ENCODE measurements at regions not wholly inside any gene's neighbourhood (a gene's known extent, or its start where the extent isn't known, plus 50 kb on each side); places are given as distances from the start of the nearest gene placed in this dataset.
"Not testable (repeated sequence)": the region's sequence is repeated elsewhere in the genome, so short reads cannot be mapped to it uniquely, and the experiment has no call there.

DNA sequence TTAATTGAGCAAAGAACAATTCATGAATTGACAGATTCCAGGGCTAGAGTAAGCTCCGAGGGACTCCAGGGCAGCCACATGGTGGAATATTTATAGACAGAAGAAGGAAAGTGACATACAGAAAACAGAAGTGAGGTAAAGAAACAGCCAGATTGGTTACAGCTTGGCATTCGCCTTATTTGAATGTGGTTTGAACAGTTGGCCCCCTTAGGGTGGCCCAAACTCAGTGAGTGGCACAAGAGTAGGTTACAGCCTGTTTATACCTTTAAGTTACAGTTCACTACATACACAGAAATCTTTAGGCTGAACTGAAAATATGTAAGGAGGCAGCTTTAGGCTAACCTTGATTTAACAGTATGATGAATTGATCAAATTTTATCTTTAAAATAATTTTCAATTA is 174.5 kb upstream of the CNOT2 start:
- intact Hi-C loops (cut with DNase I) = no loop called here

DNA sequence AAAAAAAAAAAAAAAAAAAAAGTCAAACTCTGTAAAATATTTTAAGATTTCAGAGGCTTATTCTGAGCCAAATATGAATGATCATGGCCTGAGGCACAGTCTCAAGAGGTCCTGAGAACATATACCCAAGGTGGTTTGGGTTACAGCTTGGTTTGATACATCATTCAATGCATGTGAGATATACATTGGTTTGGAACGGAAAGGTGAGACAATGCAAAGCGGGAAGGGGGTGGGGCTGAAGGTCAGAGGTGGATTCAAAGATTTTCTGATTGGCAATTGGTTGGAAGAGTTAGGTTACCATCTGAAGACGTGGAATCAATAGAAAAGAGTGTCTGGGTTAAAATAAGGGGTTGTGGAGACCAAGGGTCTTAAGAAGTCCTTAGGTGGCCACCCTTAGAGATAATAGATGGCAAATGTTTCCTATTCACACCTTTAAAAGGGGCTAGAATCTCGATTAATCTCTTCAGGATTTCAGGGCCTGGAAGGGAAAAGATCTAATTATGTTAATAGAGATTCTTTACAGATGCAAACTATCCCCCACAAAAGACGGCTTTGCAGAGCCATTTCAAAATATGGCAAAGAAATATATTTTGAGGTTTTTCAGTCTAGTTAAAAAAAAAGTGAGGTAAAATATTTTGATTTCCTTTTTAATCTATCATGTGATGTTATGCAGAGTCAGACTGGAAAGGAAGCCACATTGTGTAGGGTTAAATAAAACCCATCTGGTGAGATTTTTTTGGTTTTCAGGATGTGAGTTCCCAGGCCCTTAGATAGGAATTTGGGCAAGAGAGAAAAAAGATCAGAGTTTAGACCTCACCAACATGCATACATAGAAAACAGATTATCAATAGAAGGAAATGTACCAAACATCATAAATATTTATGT is 173.8 kb upstream of the CNOT2 start:
- DNase-seq (ENCODE audit: missing footprints) (no peak), ATAC-seq (no peak)
- intact Hi-C loops (cut with DNase I) = no loop called here

More for the DNA sequence above, 174.5 kb upstream of the CNOT2 start:
- no peak for DNase-seq (ENCODE audit: missing footprints)
- no peak for ATAC-seq

DNA sequence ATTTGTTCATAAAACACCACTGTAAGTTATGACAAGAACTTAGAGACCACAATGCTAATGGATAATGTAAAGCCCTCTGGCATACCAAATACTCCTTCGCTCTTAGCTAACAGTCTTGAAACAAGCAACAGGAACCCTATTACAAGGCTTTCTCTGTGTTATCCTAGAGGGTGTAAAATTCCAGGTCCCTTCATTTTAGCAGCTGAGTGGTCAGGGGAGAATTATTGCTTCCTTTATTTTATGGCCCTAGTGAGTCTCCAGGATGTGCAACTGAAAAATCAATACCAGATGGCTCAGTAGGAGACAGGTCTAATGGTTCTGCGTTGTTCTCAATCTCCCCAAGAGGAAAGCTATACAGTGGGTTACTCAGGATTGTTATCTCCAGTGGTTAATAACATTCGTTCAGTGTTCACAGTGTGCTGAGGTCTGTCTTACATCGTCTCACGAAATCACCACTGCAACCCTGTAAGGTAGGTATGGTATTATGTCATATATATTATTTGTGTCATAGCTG is 172.7 kb upstream of the CNOT2 start:
- intact Hi-C loops (cut with DNase I) = no loop called here
- ATAC-seq (no peak), DNase-seq (ENCODE audit: missing footprints) (no peak)

DNA sequence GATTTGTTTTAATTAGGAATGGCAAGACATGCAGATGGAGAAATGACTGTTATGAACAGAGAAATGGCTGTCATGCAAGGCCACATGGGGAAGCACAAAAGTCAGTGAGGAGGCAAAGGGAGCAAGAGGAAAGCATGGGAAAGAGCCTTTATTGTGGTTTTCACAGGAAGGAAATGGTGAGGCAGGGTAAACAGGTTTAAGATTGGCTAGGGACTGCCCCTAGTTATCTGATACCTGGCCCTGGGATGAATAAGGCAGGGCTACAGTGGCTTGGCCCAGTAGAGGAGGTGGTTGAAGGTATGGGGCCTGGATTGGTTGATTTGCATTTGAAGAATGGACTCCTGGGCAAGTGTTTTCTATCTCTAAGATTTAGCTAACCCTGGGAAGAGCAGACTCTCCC is 168.7 kb upstream of the CNOT2 start:
- intact Hi-C loops (cut with DNase I) = no loop called here
- DNase-seq (ENCODE audit: missing footprints) (no peak), ATAC-seq (no peak)

DNA sequence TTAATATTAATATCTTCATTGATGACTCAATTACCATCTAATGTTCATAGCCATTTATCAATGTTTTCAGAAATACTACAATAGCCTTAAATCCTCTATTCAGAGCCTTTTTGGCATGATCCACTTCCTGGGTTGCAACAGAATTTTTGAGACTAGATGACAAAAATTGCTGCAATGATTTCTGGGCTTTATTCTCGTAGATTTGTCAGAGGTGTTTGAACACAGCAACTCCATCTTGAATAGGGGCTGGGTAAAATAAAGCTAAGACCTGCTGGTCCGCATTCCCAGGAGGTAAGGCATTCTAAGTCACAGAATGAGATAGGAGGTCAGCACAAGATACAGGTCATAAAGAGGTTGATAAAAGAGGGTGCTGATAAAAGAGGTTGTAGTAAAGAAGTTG is 165.8 kb upstream of the CNOT2 start:
- intact Hi-C loops (cut with DNase I) = no loop called here
- no peak for DNase-seq (ENCODE audit: missing footprints)
- no peak for ATAC-seq

DNA sequence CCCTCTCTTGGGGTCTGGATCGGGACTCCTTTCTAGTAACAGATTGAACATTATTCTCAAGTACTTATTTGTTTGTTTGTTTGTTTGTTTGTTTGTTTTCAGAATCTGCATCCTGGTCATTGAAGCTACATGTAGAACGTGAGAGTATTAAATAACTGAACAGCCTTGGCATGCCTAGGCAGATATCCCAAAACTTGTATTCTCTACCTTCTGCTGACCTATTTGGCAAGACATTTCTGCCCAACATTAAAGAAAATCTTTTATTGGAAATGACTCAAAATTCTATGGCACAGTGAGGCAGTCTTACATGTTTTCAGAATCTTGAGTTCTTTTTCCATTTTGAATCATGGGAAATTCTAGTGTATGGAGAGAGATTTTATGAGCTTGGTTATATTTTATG is 165.1 kb upstream of the CNOT2 start:
- ATAC-seq = no peak
- intact Hi-C loops (cut with DNase I) = no loop called here
- no peak for DNase-seq (ENCODE audit: missing footprints)

DNA sequence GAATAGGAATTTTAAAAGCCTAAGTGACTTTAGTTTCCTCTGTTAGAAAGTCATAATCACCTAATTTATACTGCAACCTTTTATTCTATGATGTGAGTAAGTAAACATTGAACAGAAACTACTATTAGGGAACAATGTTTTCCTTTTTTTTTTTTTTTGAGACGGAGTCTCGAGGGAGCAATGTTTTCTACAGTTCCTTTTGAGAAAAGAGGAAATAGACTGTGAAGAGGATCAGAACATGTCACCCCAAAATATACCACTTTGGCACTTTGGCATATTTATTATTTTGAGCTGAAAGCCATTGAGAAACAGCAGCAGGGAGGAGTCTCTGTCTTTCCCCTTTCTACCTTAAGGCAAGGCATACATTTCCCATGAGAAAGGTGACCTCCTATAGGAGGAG is 162.7 kb upstream of the CNOT2 start:
- DNase-seq (ENCODE audit: missing footprints) (no peak), ATAC-seq (no peak)
- intact Hi-C loops (cut with DNase I) = no loop called here

DNA sequence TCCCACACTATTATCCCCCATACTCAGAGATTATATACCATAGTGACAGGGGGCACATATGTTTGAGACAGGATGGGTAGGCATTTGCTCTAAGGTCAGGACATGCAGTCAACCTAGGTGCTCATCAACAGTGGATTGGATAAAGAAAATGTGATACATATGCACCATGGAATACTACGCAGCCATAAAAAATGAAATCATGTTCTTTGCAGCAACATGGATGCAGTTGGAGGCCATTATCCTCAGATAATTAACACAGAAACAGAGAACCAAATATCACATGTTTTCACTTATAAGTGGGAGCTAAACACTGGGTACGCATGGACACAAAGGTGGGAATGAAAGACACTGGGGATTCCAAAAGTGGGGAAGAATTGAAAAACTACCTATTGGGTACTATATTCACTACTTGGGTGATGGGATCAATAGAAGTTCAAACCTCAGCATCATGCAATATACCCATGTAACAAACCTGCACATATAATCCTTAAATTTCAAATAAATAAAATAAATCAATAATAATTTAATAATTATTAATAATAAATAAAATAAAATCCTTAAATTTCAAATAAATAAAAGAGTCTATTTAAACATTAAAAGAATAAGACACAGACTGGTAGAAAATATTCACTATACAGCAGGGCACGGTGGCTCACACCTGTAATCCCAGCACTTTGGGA is 160.1 kb upstream of the CNOT2 start:
- DNase-seq (ENCODE audit: missing footprints) (no peak), ATAC-seq (no peak)
- intact Hi-C loops (cut with DNase I) = no loop called here

DNA sequence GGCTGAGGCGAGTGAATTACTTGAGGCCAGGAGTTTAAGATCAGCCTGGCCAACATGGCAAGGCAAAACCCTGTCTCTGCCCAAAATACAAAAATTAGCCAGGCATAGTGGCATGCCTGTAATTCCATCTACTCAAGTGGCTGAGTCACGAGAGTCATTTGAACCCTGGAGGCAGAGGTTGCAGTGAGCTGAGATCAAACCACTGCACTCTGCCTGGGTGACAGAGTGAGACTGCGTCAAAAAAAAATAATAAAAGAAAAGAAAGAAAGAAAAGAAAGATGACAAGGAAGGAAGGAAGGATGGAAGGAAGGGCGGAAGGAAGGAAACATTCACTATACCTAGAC is 159.6 kb upstream of the CNOT2 start:
- ATAC-seq = no peak
- intact Hi-C loops (cut with DNase I) = no loop called here
- DNase-seq (ENCODE audit: missing footprints) = no peak

DNA sequence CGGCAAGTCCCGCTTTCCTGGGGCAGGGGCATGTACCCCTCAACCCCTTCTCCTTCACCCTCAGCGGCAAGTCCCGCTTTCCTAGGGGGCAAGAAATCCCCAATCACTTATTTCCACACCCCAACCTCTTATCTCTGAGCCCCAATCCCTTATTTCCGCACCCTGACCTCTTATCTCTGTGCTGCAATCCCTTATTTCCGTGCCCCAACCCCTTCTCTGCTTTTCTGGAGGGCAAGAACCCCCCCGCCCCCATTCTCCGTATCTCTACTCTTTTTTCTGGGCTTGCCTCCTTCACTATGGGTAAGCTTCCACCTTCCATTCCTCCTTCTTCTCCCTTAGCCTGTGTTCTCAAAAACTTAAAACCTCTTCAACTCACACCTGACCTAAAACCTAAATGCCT is 156.9 kb upstream of the CNOT2 start:
- DNase-seq (ENCODE audit: missing footprints); intact Hi-C loops (cut with DNase I); ATAC-seq: not testable (repeated sequence)

DNA sequence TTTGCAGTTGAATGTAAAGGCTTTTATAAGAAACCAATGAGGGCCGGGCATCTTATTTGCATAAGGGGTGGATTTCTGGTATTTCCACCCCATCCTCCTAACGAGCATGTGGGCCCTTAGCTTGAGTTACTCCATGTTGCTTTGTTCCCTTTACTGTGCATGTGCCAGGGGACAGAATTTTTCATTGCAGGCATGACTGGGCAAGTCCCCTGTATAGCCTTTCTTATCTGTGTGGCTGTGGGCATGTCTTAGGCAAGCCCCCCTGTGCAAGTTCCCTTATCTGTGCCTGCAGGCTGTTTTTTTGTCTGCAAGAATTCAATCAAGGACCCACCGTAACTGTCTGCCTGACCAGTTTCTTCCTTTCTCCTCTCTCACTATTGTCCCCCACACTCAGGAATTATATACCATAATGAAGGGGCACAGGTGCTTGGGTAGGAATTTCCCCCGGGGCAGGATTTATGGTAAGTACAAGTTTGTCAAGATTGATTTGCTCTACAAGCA is 152.2 kb upstream of the CNOT2 start:
- ATAC-seq (no peak), DNase-seq (ENCODE audit: missing footprints) (no peak)
- intact Hi-C loops (cut with DNase I) = no loop called here

DNA sequence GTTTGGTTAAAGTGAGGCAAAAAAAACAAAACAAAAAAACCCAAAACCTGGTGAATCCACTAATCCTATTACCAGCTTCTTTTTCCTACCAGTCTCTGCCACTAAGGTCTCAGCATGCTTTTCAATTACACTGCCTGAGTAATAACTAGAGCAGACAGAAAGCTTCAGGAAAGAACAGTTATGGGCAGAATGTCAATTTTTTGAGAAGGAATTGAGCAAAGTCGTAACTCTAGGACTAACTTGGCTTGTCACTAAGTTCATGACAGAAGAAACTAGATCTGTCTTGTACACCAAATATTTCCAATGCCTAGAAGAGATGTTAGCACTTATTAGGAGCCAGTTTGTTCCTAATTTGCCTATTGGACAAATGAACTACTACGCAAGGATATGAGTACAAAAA is 148.8 kb upstream of the CNOT2 start:
- peak; percentile 81 for ATAC-seq
- DNase-seq (ENCODE audit: missing footprints) = no peak
- intact Hi-C loops (cut with DNase I) = no loop called here

DNA sequence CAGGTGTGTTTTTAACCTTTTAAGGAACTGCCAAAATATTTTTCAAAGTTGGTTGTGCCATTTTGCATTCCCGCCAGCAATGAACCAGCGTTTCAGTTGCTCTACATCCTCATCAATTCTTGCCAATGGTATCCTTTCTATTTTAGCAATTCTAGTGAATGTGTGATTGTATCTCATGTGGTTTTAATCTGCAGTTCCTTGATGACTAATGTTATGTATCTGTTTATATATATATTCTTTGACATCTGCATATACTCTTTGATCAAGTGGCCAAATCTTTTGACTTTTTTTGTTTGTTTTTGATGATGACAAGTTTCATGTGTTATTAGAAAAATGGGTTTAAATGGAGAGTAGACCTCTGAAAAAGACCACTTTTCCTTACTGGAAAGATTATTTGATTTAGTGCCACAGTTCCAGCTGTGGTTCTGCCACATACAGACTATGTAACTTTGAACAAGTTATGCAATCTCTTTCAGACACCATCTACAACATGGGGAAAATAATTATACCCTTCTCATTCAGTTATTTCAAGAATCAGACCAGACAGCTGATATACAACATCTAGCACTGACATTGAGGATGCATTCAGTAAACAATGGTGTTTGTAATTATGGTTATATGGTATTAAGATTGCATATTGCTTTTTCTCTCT is 146.3 kb upstream of the CNOT2 start:
- ATAC-seq (no peak), DNase-seq (ENCODE audit: missing footprints) (no peak)
- intact Hi-C loops (cut with DNase I) = no loop called here

DNA sequence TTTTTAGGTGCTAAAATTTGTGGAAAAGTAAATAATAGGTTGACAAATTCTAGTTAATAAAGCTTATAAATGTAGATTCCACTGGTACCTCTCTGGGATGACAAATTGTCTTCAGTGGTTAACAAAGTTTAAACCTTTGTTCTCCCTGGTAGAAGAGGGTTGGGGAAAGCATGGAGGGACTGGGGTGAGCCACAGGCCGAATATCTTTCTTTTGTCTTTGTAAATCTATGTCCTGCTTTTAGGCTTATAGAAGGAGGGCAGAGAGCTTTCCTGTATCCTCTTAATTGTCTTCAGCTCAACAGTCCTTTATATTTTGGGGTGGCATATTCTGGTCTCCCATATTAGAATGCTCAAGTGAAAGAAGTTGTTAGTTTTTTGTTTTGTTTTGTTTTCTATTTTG is 142.2 kb upstream of the CNOT2 start:
- intact Hi-C loops (cut with DNase I) = no loop called here
- DNase-seq (ENCODE audit: missing footprints) = no peak
- no peak for ATAC-seq

DNA sequence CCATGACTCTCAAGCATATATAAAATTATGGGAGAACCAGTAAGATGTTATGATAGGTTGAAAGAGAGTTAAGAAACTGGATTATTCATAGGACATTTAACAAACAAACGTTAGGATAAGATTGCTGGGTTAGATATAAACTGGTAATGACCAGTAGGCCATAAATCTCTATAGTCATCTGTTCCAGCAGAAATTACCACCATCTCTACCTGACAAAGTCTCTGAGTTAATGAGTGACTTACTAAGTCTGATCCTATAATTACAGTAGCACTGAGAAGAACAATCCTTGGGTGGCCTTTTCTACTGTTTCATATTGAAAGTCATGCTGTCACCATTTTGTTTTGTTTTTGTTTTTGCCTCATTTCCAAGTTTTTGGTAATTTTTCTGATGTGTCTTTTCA is 136.9 kb upstream of the CNOT2 start:
- DNase-seq (ENCODE audit: missing footprints) = no peak
- no peak for ATAC-seq
- intact Hi-C loops (cut with DNase I) = no loop called here

DNA sequence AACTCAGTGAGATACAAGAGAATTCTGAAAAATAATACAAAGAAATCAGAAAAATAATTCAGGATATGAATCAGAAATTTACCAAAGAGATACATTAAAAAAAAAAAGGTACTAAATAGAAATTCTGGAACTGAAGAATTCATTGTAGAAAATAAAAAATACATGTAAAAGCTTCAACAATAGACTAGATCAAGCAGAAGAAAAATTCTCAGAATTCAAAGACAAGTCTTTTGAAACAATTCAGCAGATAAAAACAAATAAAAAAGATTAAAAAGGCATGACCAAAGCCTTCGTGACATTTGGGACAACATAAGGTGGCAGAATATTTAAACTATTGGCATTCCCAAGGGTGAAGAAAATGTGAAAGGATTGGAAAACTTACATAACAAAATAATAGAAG is 133.1 kb upstream of the CNOT2 start:
- intact Hi-C loops (cut with DNase I) = no loop called here
- ATAC-seq (no peak), DNase-seq (ENCODE audit: missing footprints) (no peak)

DNA sequence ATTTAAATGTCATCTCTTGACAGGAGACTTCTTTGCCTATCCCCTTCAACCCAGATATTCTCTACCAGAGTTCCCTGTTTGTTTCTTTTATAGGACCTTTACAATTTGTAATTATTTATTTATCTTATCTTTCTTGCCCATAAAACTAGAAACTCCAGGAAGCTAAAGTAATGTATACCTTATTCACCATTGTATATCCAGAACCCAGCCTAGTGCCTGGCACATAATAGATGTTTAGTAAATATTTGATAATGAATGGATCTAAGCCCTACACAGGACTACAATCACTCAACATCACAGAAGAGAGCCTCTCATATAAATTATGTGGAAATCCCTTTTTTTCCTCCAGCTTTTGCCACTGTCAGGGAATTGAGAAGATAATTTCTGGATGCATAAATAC is 125.6 kb upstream of the CNOT2 start:
- intact Hi-C loops (cut with DNase I) = no loop called here
- DNase-seq (ENCODE audit: missing footprints) = no peak
- ATAC-seq = no peak

DNA sequence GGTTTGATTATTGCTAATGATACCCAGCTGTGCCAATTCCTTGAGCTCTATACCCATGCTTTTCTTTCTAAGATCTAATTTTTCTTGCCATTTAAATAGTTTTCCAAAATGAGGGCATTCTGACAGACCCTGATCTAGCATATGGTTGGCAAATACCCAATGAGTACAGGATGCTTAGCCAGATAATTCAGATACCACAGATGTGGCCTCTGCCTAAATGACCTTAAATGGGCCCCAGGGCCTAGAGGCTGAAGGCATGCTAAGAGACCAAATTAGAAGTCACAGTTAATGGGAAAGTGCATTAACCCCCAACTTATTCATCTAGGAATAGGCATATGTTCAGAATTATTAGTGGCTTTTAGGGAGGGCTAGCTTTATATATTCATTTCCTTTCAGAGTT is 122.3 kb upstream of the CNOT2 start:
- no peak for DNase-seq (ENCODE audit: missing footprints)
- ATAC-seq = no peak
- intact Hi-C loops (cut with DNase I) = no loop called here

DNA sequence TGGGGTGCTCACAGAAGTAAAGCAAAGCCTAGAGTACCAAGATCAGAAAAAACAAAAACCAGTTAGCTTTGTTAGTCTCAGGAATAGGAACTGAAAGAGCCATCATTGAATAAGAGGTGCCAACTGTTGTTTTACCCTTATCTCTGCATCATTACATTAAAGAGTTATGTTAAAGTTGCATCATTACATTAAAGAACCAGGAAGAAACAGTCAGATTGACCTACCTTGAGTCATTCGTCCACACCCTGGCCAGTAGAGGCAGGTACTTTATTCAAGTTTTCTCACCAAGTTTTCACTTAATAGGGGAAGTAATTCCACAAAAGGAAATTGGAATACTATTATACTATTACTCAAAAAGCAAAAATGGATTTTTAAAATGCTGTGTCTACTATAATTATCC is 121.7 kb upstream of the CNOT2 start:
- no peak for DNase-seq (ENCODE audit: missing footprints)
- intact Hi-C loops (cut with DNase I) = no loop called here
- no peak for ATAC-seq

DNA sequence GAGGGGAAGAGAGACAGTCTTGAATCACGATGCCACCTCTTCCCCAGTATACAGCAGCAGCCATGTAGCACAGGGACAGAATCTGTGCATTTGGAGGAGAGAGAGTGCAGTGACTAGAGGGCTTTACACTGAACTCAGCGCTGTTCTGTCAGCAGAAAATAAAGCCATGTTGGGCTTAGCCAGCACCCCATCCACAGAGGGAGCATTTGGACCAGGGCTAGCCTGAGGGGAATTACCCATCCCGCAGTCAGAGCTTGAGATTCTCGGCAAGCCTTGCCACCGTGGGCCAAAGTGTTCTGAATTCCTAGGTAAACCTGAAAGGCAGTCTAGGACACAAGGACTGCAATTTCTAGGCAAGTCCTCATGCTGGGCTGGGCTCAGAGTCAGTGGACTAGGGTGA is 120.4 kb upstream of the CNOT2 start:
- intact Hi-C loops (cut with DNase I) = no loop called here
- ATAC-seq (no peak), DNase-seq (ENCODE audit: missing footprints) (no peak)
